ENCODE measurements at regions not wholly inside any gene's neighbourhood (a gene's known extent, or its start where the extent isn't known, plus 50 kb on each side); places are given as distances from the start of the nearest gene placed in this dataset.

DNA sequence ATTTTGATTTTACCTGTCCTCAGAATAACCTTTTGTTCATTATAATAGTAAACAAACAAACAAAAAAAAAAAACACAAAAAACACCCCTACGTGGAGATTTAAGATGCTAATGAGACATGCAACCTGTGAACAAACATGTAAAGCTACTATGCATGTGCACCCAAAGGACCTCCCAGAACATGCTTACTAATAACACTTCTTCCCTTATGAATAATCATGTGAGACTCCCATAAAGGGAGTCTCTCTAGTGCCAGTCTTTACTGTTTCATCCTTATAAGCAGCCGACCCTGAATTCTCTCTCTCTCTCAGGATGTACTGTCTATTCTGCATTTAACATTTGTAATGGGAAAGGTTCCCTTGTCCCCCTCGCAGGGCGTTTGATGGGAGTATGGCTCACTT, 1051.1 kb downstream of the PCDH17 start:
- no peak for TF ChIP-seq TAF1 (IDR thresholded peaks at IDR 0.05; ENCODE audit: borderline replicate concordance, insufficient read depth, low read length)
- TF ChIP-seq REST (IDR thresholded peaks at IDR 0.05; ENCODE audit: insufficient read depth in 1 of 2, low read depth in 2 of 2, low read length in 2 of 2): no peak
